IMR-90 (cell line): ENCODE measurements at regions not wholly inside any gene's neighbourhood (a gene's known extent, or its start where the extent isn't known, plus 50 kb on each side); places are given as distances from the start of the nearest gene placed in this dataset.

Source experiments
- ATAC-seq: fragments of 200-7000 bp; cut with Tn5 transposase; 2 replicates; pipeline ENCODE4 v1.9.1; 2020; ENCODE audit warnings: low read depth, mild to moderate bottlenecking, moderate library complexity
- BruUV-seq: library from RNA; stranded (reverse); fragments of 400-500 nt; replicated peaks from 2 replicates; lab custom pipeline; 2021; lab: Mats Ljungman, UMichigan
- CTCF ChIA-PET: fragments of 300-600 bp; formaldehyde crosslinking; extraction: SDS; loops from one replicate; lab custom pipeline; 2021; ENCODE audit warnings: antibody characterized with exemption; lab: Yijun Ruan, JAX
- POLR2A ChIA-PET: fragments of 300-600 bp; sonication (Branson Sonifier 250); formaldehyde crosslinking; loops from one replicate; lab custom pipeline; 2022; ENCODE audit warnings: antibody characterized with exemption; ENCODE audit not compliant: unreplicated experiment; lab: Charles Lee
- DNase-seq: peaks from one replicate; pipeline ENCODE4 v3.0.0; 2013
- H2AFZ ChIP-seq: replicated peaks from 2 replicates; pipeline ENCODE3; 2013; ENCODE audit warnings: low read length, mild to moderate bottlenecking; ENCODE audit not compliant: poor library complexity
- H2AK5ac ChIP-seq: 2 replicates; pipeline ENCODE4 v1.6.1; 2013; ENCODE audit warnings: low read depth, low read length, inconsistent platforms
- H2AK9ac ChIP-seq: replicated peaks from 2 replicates; pipeline ENCODE3; 2013; ENCODE audit warnings: mild to moderate bottlenecking, low read depth, low read length, moderate library complexity; ENCODE audit not compliant: poor library complexity
- H2BK120ac ChIP-seq: 2 replicates; pipeline ENCODE4 v1.6.1; 2013; ENCODE audit warnings: low read depth, low read length, inconsistent platforms
- H2BK15ac ChIP-seq: 3 replicates; pipeline ENCODE4 v1.6.1; 2013; ENCODE audit warnings: low read depth, low read length, inconsistent platforms
- H2BK20ac ChIP-seq: 2 replicates; pipeline ENCODE4 v1.6.1; 2013; ENCODE audit warnings: low read depth, mild to moderate bottlenecking, inconsistent platforms, low read length, moderate library complexity
- H2BK5ac ChIP-seq: 2 replicates; pipeline ENCODE4 v1.6.1; 2013; ENCODE audit warnings: mild to moderate bottlenecking, low read depth, low read length, inconsistent platforms; ENCODE audit not compliant: poor library complexity, severe bottlenecking
- H3K14ac ChIP-seq: replicated peaks from 2 replicates; pipeline ENCODE4 v1.6.1; 2013; ENCODE audit warnings: low read depth, low read length, inconsistent platforms
- H3K18ac ChIP-seq: 2 replicates; pipeline ENCODE4 v1.6.1; 2013; ENCODE audit warnings: low read depth, low read length, control low read depth
- H3K23ac ChIP-seq: 2 replicates; pipeline ENCODE4 v1.6.1; 2013; ENCODE audit warnings: low read depth, low read length, inconsistent platforms
- H3K27ac ChIP-seq: 2 replicates; pipeline ENCODE4 v1.5.1; 2013; ENCODE audit warnings: mild to moderate bottlenecking, control low read depth, low read length; ENCODE audit not compliant: insufficient read depth
- H3K27me3 ChIP-seq: 2 replicates; pipeline ENCODE4 v1.6.1; 2013; ENCODE audit warnings: low read length; ENCODE audit not compliant: control insufficient read depth, insufficient read depth
- H3K36me3 ChIP-seq: 2 replicates; pipeline ENCODE4 v1.6.1; 2013; ENCODE audit warnings: low read length, mixed read lengths; ENCODE audit not compliant: control insufficient read depth, insufficient read depth
- H3K4ac ChIP-seq: 2 replicates; pipeline ENCODE4 v1.6.1; 2013; ENCODE audit warnings: low read depth, low read length, inconsistent platforms
- H3K4me1 ChIP-seq: 2 replicates; pipeline ENCODE4 v1.6.1; 2013; ENCODE audit warnings: low read length, mixed read lengths; ENCODE audit not compliant: control insufficient read depth, insufficient read depth
- H3K4me2 ChIP-seq: 2 replicates; pipeline ENCODE4 v1.6.1; 2013; ENCODE audit warnings: low read depth, mild to moderate bottlenecking, control low read depth, low read length, moderate library complexity
- H3K4me3 ChIP-seq: 2 replicates; pipeline ENCODE4 v1.5.1; 2013; ENCODE audit warnings: low read depth, mild to moderate bottlenecking, control low read depth, low read length, moderate library complexity; ENCODE audit not compliant: insufficient read depth
- H3K56ac ChIP-seq: 2 replicates; pipeline ENCODE4 v1.6.1; 2013; ENCODE audit warnings: low read length, inconsistent platforms; ENCODE audit not compliant: insufficient read depth; ENCODE audit errors: extremely low read depth
- H3K79me1 ChIP-seq, 2 experiments: 2 replicates each; pipeline ENCODE4 v1.6.1; 2013; ENCODE audit warnings: low read length in 2 of 2, inconsistent platforms in 1 of 2, low read depth in 1 of 2
- H3K9ac ChIP-seq: 2 replicates; pipeline ENCODE4 v1.6.1; 2013; ENCODE audit warnings: low read depth, low read length, control low read depth
- H3K9me1 ChIP-seq: 2 replicates; pipeline ENCODE4 v1.6.1; 2013; ENCODE audit warnings: low read length, inconsistent platforms; ENCODE audit not compliant: insufficient read depth
- H3K9me3 ChIP-seq: 2 replicates; pipeline ENCODE4 v1.6.1; 2013; ENCODE audit warnings: low read length; ENCODE audit not compliant: control insufficient read depth, insufficient read depth
- H4K20me1 ChIP-seq: 2 replicates; pipeline ENCODE4 v1.6.1; 2013; ENCODE audit warnings: low read length, inconsistent platforms; ENCODE audit not compliant: insufficient read depth
- H4K5ac ChIP-seq: 2 replicates; pipeline ENCODE4 v1.6.1; 2013; ENCODE audit warnings: mild to moderate bottlenecking, low read depth, low read length, control low read depth
- H4K8ac ChIP-seq, 2 experiments: 2 replicates each; pipeline ENCODE4 v1.6.1; 2013; ENCODE audit warnings: low read depth in 2 of 2, low read length in 2 of 2, control low read depth in 1 of 2, inconsistent platforms in 1 of 2
- H4K91ac ChIP-seq: 2 replicates; pipeline ENCODE4 v1.6.1; 2013; ENCODE audit warnings: low read depth, low read length, inconsistent platforms; ENCODE audit not compliant: insufficient read depth
- BHLHE40 ChIP-seq: fragments of 150-350 bp; IDR thresholded peaks from 2 replicates; pipeline ENCODE4 v1.6.1; 2016; ENCODE audit warnings: mild to moderate bottlenecking, low read depth, low read length
- CEBPB ChIP-seq: IDR thresholded peaks from 2 replicates; pipeline ENCODE4 v1.6.1; 2012; ENCODE audit warnings: low read depth, low read length, improper control_type of control experiment
- CHD1 ChIP-seq: IDR thresholded peaks from 2 replicates; pipeline ENCODE4 v1.6.1; 2012; ENCODE audit warnings: low read depth, low read length, improper control_type of control experiment
- CTCF ChIP-seq: conservative IDR thresholded peaks from 2 replicates; pipeline ENCODE4 v1.5.1; 2012; ENCODE audit warnings: mild to moderate bottlenecking, low read depth, low read length, improper control_type of control experiment
- ELK1 ChIP-seq: fragments of 150-350 bp; IDR thresholded peaks from 2 replicates; pipeline ENCODE4 v1.6.1; 2016; ENCODE audit warnings: low read depth, mild to moderate bottlenecking, low read length, moderate library complexity, borderline replicate concordance
- FOS ChIP-seq: fragments of 150-350 bp; IDR thresholded peaks from 2 replicates; pipeline ENCODE4 v1.6.1; 2016; ENCODE audit warnings: low read depth, low read length
- MAFK ChIP-seq: IDR thresholded peaks from 2 replicates; pipeline ENCODE4 v1.6.1; 2012; ENCODE audit warnings: low read depth, low read length, improper control_type of control experiment
- MAZ ChIP-seq: IDR thresholded peaks from 2 replicates; pipeline ENCODE4 v1.6.1; 2012; ENCODE audit warnings: low read depth, mild to moderate bottlenecking, low read length, improper control_type of control experiment, moderate library complexity, borderline replicate concordance
- MXI1 ChIP-seq: IDR thresholded peaks from 2 replicates; pipeline ENCODE4 v1.6.1; 2012; ENCODE audit warnings: low read depth, mild to moderate bottlenecking, low read length, moderate library complexity, borderline replicate concordance
- NFE2L2 ChIP-seq: fragments of 150-350 bp; IDR thresholded peaks from 2 replicates; pipeline ENCODE4 v1.6.1; 2016; ENCODE audit warnings: low read depth, mild to moderate bottlenecking, low read length
- POLR2A ChIP-seq: IDR thresholded peaks from 2 replicates; pipeline ENCODE4 v1.6.1; 2012; ENCODE audit warnings: mild to moderate bottlenecking, low read depth, low read length
- RAD21 ChIP-seq: IDR thresholded peaks from 2 replicates; pipeline ENCODE4 v1.6.1; 2012; ENCODE audit warnings: low read length, improper control_type of control experiment
- RCOR1 ChIP-seq: IDR thresholded peaks from 2 replicates; pipeline ENCODE4 v1.6.1; 2012; ENCODE audit warnings: mild to moderate bottlenecking, low read length, improper control_type of control experiment; ENCODE audit not compliant: insufficient replicate concordance
- RFX5 ChIP-seq: IDR thresholded peaks from 2 replicates; pipeline ENCODE4 v1.8.0; 2012; ENCODE audit warnings: low read depth, mild to moderate bottlenecking, low read length, moderate library complexity
- SMC3 ChIP-seq: fragments of 150-350 bp; IDR thresholded peaks from 2 replicates; pipeline ENCODE4 v1.6.1; 2016; ENCODE audit warnings: low read depth, mild to moderate bottlenecking, antibody characterized with exemption, low read length, moderate library complexity
- USF2 ChIP-seq: fragments of 150-350 bp; IDR thresholded peaks from 2 replicates; pipeline ENCODE4 v1.6.1; 2017; ENCODE audit warnings: mild to moderate bottlenecking, antibody characterized with exemption, low read length, low read depth
- WGBS, 2 experiments: methylation state at CpG; one replicate each; pipeline versions ENCODE4 v1.1.5 to v1.1.7; 2013; ENCODE audit warnings: missing lambda C conversion rate in 2 of 2; ENCODE audit not compliant: insufficient read length in 1 of 2; ENCODE audit errors: extremely low coverage in 2 of 2; 5-methylcytosine and 5-hydroxymethylcytosine counted together
- dilution Hi-C: fragments of 300-500 bp; cut with HindIII; formaldehyde crosslinking; loops from one replicate; pipeline ENCODE4 v1.14.3; 2018; ENCODE audit warnings: low sequenced_read_pairs; ENCODE audit not compliant: unreplicated experiment
- in situ Hi-C: fragments of 300-500 bp; cut with MboI; formaldehyde crosslinking; loops from 3 replicates; pipeline ENCODE4 v1.14.3; 2019; ENCODE audit warnings: low sequenced_read_pairs, inconsistent platforms, mixed read lengths
- intact Hi-C: fragments of 100-400 bp; cut with micrococcal nuclease; formaldehyde crosslinking; loops from 2 replicates; pipeline ENCODE4 v1.10.0; 2022

- no peak overlapping the region for H3K23ac ChIP-seq
- H3K56ac ChIP-seq = no peak overlapping the region
- no peaks in the 10 kb centered on the region for H4K20me1 ChIP-seq
- no peak for DNase-seq
- H3K4ac ChIP-seq = no peak overlapping the region
- no TSS peak for BruUV-seq
- in situ Hi-C loops = no loop called here
- no peak overlapping the region for H2AK5ac ChIP-seq
- dilution Hi-C loops = no loop called here
- ChIA-PET POLR2A (no interaction called here), CTCF (no interaction called here)
- no peak overlapping the region for H3K27ac ChIP-seq
- H3K9ac ChIP-seq = no peak overlapping the region
- no peak overlapping the region for H3K4me2 ChIP-seq
- no peaks in the 10 kb centered on the region for H3K36me3 ChIP-seq
- no peak for TF ChIP-seq MXI1
- no peak for TF ChIP-seq BHLHE40
- no peak for TF ChIP-seq RAD21
- no peak for TF ChIP-seq RFX5
- TF ChIP-seq FOS = no peak
- no peak for TF ChIP-seq CTCF
- no peak for TF ChIP-seq SMC3
- no peak for TF ChIP-seq POLR2A
- TF ChIP-seq MAZ = no peak
- TF ChIP-seq MAFK = no peak
- TF ChIP-seq RCOR1 = no peak
- TF ChIP-seq USF2 = no peak
- TF ChIP-seq NFE2L2 = no peak
- TF ChIP-seq CEBPB = no peak
- TF ChIP-seq ELK1 = no peak
- no peak for TF ChIP-seq CHD1
- peak overlapping the region; percentile 40; the same call in 1 of the 2 replicates for H2BK120ac ChIP-seq
- WGBS, 2 experiments = no CpG with 5 or more reads among the region's 2 CpGs
- 0 out of 2 replicates have a peak overlapping the region, but pooled peaks have one; percentile 33 for H2BK20ac ChIP-seq
- no peaks in the 10 kb centered on the region for H3K79me1 ChIP-seq
- no peak overlapping the region for H2BK5ac ChIP-seq
- H2AFZ ChIP-seq = no peak overlapping the region
- H2AK9ac ChIP-seq = no peak overlapping the region
- H3K14ac ChIP-seq = no peak overlapping the region
- intact Hi-C loops = no loop called here
- no peaks in the 10 kb centered on the region for H3K9me3 ChIP-seq
- H3K4me1 ChIP-seq = peaks cover 14% of the 10 kb centered on the region
- H4K91ac ChIP-seq = no peak overlapping the region
- H4K8ac ChIP-seq = no peak overlapping the region
- ATAC-seq = no peak
- H4K5ac ChIP-seq = no peak overlapping the region
- no peak overlapping the region for H3K18ac ChIP-seq
- H3K9me1 ChIP-seq = peaks cover 10% of the 10 kb centered on the region
- H3K27me3 ChIP-seq = no peaks in the 10 kb centered on the region; the same call in 1 of the 2 replicates
- no peak overlapping the region for H3K4me3 ChIP-seq
- H2BK15ac ChIP-seq = no peak overlapping the region
These were observed 165.3 kb downstream of the SEC61B start for GRCh38 chr9:99387431-99387830.
